Stimulated activated naive CD8-positive, alpha-beta T cell treated with anti-CD3 and anti-CD28 coated beads, Interleukin-15, Interleukin-2, amounts not matched to agents 100 ng/mL and 50 ng/mL, for 24 hours (primary cell): ENCODE measurements at regions not wholly inside any gene's neighbourhood (a gene's known extent, or its start where the extent isn't known, plus 50 kb on each side); places are given as distances from the start of the nearest gene placed in this dataset.
A peak's percentile ranks its signal among the peaks of the same experiment; 100 is the strongest.
"Not testable (repeated sequence)": the region's sequence is repeated elsewhere in the genome, so short reads cannot be mapped to it uniquely, and the experiment has no call there.

Experiments used
- H3K27ac Mint-ChIP-seq: one replicate; pipeline ENCODE4 v1.8.0; 2021; ENCODE audit warnings: mild to moderate bottlenecking, mixed read lengths
- H3K27me3 Mint-ChIP-seq: one replicate; pipeline ENCODE4 v1.8.0; 2021; ENCODE audit warnings: mixed read lengths
- H3K36me3 Mint-ChIP-seq: one replicate; pipeline ENCODE4 v1.8.0; 2021; ENCODE audit warnings: low read depth, mixed read lengths
- H3K4me1 Mint-ChIP-seq: one replicate; pipeline ENCODE4 v1.8.0; 2021; ENCODE audit warnings: low read depth, mixed read lengths
- H3K4me3 Mint-ChIP-seq: one replicate; pipeline ENCODE4 v1.8.0; 2021; ENCODE audit warnings: mild to moderate bottlenecking, mixed read lengths
- H3K9me3 Mint-ChIP-seq: one replicate; pipeline ENCODE4 v1.8.0; 2021; ENCODE audit warnings: mixed read lengths

GRCh38 chr12:25328072-25328712 lies 77.5 kb upstream of the KRAS start:
- Mint-ChIP-seq H3K4me1 (peaks cover 23% of the 10 kb centered on the region), H3K27me3 (no peaks in the 10 kb centered on the region), H3K36me3 (no peaks in the 10 kb centered on the region), H3K4me3 (no peak overlapping the region), H3K27ac (no peak overlapping the region), H3K9me3 (no peaks in the 10 kb centered on the region)

GRCh38 chr12:25327321-25327720 lies 76.6 kb upstream of the KRAS start:
- Mint-ChIP-seq H3K4me3 (no peak overlapping the region), H3K27me3 (no peaks in the 10 kb centered on the region), H3K27ac (no peak overlapping the region), H3K4me1 (peaks cover 23% of the 10 kb centered on the region), H3K9me3 (no peaks in the 10 kb centered on the region), H3K36me3 (no peaks in the 10 kb centered on the region)

- H3K27ac Mint-ChIP-seq = no peak overlapping the region
- no peaks in the 10 kb centered on the region for H3K27me3 Mint-ChIP-seq
- H3K4me3 Mint-ChIP-seq = no peak overlapping the region
- H3K4me1 Mint-ChIP-seq = peaks cover 30% of the 10 kb centered on the region
- no peaks in the 10 kb centered on the region for H3K9me3 Mint-ChIP-seq
- no peaks in the 10 kb centered on the region for H3K36me3 Mint-ChIP-seq
These were observed 75.6 kb upstream of the KRAS start for GRCh38 chr12:25326326-25326725.

- H3K9me3 Mint-ChIP-seq = no peaks in the 10 kb centered on the region
- H3K27me3 Mint-ChIP-seq = no peaks in the 10 kb centered on the region
- no peaks in the 10 kb centered on the region for H3K36me3 Mint-ChIP-seq
- H3K4me3 Mint-ChIP-seq = no peak overlapping the region
- no peak overlapping the region for H3K27ac Mint-ChIP-seq
- peaks cover 45% of the 10 kb centered on the region for H3K4me1 Mint-ChIP-seq
These were observed 74.1 kb upstream of the KRAS start for GRCh38 chr12:25324861-25325260.

GRCh38 chr12:25323581-25323982 lies 72.9 kb upstream of the KRAS start:
- H3K4me1 Mint-ChIP-seq = peaks cover 50% of the 10 kb centered on the region
- H3K9me3 Mint-ChIP-seq = no peaks in the 10 kb centered on the region
- peak overlapping the region; percentile 40 for H3K4me3 Mint-ChIP-seq
- no peaks in the 10 kb centered on the region for H3K27me3 Mint-ChIP-seq
- no peaks in the 10 kb centered on the region for H3K36me3 Mint-ChIP-seq
- H3K27ac Mint-ChIP-seq = no peak overlapping the region

GRCh38 chr12:25322918-25323531 lies 72.3 kb upstream of the KRAS start:
- Mint-ChIP-seq H3K9me3 (no peaks in the 10 kb centered on the region), H3K4me1 (peaks cover 50% of the 10 kb centered on the region), H3K4me3 (peak overlapping the region; percentile 73), H3K27me3 (no peaks in the 10 kb centered on the region), H3K36me3 (no peaks in the 10 kb centered on the region), H3K27ac (peak overlapping the region; percentile 88)

GRCh38 chr12:25322351-25322750 lies 71.6 kb upstream of the KRAS start:
- Mint-ChIP-seq H3K27ac (peak overlapping the region; percentile 88), H3K4me3 (peak overlapping the region; percentile 73), H3K36me3 (no peaks in the 10 kb centered on the region), H3K27me3 (no peaks in the 10 kb centered on the region), H3K9me3 (no peaks in the 10 kb centered on the region), H3K4me1 (peaks cover 50% of the 10 kb centered on the region)

GRCh38 chr12:25321772-25322171 lies 71.0 kb upstream of the KRAS start:
- Mint-ChIP-seq H3K4me1 (peaks cover 50% of the 10 kb centered on the region), H3K27ac (no peak overlapping the region), H3K27me3 (no peaks in the 10 kb centered on the region), H3K9me3 (no peaks in the 10 kb centered on the region), H3K36me3 (no peaks in the 10 kb centered on the region), H3K4me3 (peak overlapping the region; percentile 73)

GRCh38 chr12:25320123-25321006 lies 69.6 kb upstream of the KRAS start:
- Mint-ChIP-seq H3K27me3 (no peaks in the 10 kb centered on the region), H3K4me1 (peaks cover 50% of the 10 kb centered on the region), H3K36me3 (no peaks in the 10 kb centered on the region), H3K9me3 (no peaks in the 10 kb centered on the region), H3K4me3 (peak overlapping the region; percentile 57), H3K27ac (peak overlapping the region; percentile 79)

- Mint-ChIP-seq H3K4me1 (peaks cover 50% of the 10 kb centered on the region), H3K4me3 (no peak overlapping the region), H3K27ac (peak overlapping the region; percentile 79), H3K27me3 (no peaks in the 10 kb centered on the region), H3K36me3 (no peaks in the 10 kb centered on the region), H3K9me3 (no peaks in the 10 kb centered on the region)
These were observed 68.7 kb upstream of the KRAS start for GRCh38 chr12:25319233-25319984.

GRCh38 chr12:25317553-25317952 lies 66.8 kb upstream of the KRAS start:
- Mint-ChIP-seq H3K27ac (no peak overlapping the region), H3K36me3 (no peaks in the 10 kb centered on the region), H3K27me3 (no peaks in the 10 kb centered on the region), H3K4me3 (no peak overlapping the region), H3K4me1 (peaks cover 32% of the 10 kb centered on the region), H3K9me3 (no peaks in the 10 kb centered on the region)

- H3K9me3 Mint-ChIP-seq = no peaks in the 10 kb centered on the region
- peaks cover 14% of the 10 kb centered on the region for H3K4me1 Mint-ChIP-seq
- H3K36me3 Mint-ChIP-seq = no peaks in the 10 kb centered on the region
- no peaks in the 10 kb centered on the region for H3K27me3 Mint-ChIP-seq
- no peak overlapping the region for H3K4me3 Mint-ChIP-seq
- H3K27ac Mint-ChIP-seq = no peak overlapping the region
These were observed 64.7 kb upstream of the KRAS start for GRCh38 chr12:25315388-25315787.

- H3K9me3 Mint-ChIP-seq, H3K4me1 Mint-ChIP-seq, H3K27me3 Mint-ChIP-seq, H3K4me3 Mint-ChIP-seq, H3K36me3 Mint-ChIP-seq, H3K27ac Mint-ChIP-seq: not testable (repeated sequence)
These were observed 62.7 kb upstream of the KRAS start for GRCh38 chr12:25313266-25313990.

GRCh38 chr12:25311506-25311905 lies 60.8 kb upstream of the KRAS start:
- Mint-ChIP-seq H3K4me3 (no peak overlapping the region), H3K36me3 (no peaks in the 10 kb centered on the region), H3K9me3 (no peaks in the 10 kb centered on the region)

More at GRCh38 chr12:25311506-25311905, 60.8 kb upstream of the KRAS start:
- no peak overlapping the region for H3K27ac Mint-ChIP-seq
- no peaks in the 10 kb centered on the region for H3K27me3 Mint-ChIP-seq
- peaks cover 4% of the 10 kb centered on the region for H3K4me1 Mint-ChIP-seq
